ENCODE measurements at regions not wholly inside any gene's neighbourhood (a gene's known extent, or its start where the extent isn't known, plus 50 kb on each side); places are given as distances from the start of the nearest gene placed in this dataset.

DNA sequence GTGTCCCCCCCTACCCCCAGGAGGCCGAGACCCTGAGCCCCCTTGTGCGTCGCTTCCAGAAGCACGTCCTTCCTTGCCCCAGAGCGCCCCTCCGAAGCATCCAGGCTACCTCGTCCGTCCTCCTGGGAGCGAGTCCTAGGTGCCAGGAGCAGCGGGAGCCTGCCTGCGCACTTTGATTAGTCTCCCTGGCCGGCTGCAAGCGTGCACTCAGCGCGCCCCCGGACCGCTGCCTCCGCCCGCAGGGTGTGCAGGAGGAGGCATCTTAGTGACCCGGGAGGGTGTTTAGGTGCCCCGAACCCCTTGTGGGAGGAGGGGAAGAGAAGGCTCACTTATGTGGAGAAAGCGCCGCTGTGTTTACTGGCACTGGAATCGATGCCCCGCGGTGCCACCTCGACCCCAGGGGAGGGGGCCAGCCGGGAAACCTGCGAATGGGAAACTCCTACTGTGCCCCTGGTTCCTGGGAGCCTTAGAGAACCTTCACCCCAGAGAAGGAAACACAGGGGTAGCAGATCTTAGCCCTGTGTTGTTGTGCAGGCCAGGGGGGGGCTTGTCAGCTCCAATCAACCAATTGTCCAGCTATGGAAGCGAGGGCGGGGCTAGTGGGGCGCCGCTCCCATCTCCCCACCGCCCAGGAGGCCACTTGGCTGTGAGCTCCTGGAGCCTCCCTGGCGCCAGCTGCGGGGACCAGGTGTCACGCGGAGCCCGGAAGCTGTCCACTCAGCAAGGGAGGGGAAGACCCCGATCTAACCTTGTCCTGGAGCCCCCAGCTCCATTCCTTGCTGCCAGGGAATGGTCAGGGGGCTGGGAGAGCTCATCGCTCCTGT lies 922.8 kb upstream of the EEF2KMT start:
- H3K36me3 ChIP-seq, result no peaks in the 10 kb centered on the region
- no peaks in the 10 kb centered on the region for H3K9me3 ChIP-seq
- no peak overlapping the region for H3K4me3 ChIP-seq (ENCODE audit: low read depth in 1 of 2, low read length in 1 of 2)
- no peak overlapping the region for H3K27ac ChIP-seq
- peaks cover 48% of the 10 kb centered on the region for H3K27me3 ChIP-seq
- TF ChIP-seq CTCF (IDR thresholded peaks at IDR 0.05), result no peak
- no peaks in the 10 kb centered on the region for H3K4me1 ChIP-seq (ENCODE audit: control insufficient read depth in 1 of 2, insufficient read depth in 1 of 2, low read depth in 1 of 2, low read length in 1 of 2)

DNA sequence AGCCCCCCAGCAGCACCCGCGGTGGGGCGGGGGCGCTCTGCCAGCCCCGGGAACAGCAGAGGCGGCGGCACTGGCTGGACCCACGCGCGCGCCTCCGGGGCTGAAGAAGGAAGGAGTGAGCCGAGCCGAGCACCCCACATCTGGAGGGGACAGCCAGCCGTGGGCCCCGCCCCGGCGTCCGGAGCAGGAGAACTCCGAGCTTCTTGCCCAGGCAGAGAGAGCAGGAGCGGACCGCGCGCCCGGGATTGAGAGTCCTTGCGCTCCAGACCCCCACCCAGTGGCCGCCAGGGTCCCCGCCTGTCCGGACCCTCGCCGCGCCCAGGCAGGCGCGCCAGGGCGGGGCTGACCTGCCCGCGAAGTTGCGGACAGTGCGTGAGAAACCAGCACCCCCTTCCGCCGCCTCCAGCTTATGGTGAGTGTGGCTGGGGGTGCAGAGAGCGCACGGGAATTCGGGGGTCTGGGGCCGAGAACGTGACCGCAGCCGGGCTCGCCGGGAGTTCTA lies 921.9 kb upstream of the EEF2KMT start:
- Histone ChIP-seq H3K36me3 (no peaks in the 10 kb centered on the region), H3K9me3 (no peaks in the 10 kb centered on the region), H3K4me1 (ENCODE audit: control insufficient read depth in 1 of 2, insufficient read depth in 1 of 2, low read depth in 1 of 2, low read length in 1 of 2) (no peaks in the 10 kb centered on the region), H3K27ac (no peak overlapping the region), H3K27me3 (peaks cover 48% of the 10 kb centered on the region), H3K4me3 (ENCODE audit: low read depth in 1 of 2, low read length in 1 of 2) (no peak overlapping the region)
- no peak for TF ChIP-seq CTCF (IDR thresholded peaks at IDR 0.05)

DNA sequence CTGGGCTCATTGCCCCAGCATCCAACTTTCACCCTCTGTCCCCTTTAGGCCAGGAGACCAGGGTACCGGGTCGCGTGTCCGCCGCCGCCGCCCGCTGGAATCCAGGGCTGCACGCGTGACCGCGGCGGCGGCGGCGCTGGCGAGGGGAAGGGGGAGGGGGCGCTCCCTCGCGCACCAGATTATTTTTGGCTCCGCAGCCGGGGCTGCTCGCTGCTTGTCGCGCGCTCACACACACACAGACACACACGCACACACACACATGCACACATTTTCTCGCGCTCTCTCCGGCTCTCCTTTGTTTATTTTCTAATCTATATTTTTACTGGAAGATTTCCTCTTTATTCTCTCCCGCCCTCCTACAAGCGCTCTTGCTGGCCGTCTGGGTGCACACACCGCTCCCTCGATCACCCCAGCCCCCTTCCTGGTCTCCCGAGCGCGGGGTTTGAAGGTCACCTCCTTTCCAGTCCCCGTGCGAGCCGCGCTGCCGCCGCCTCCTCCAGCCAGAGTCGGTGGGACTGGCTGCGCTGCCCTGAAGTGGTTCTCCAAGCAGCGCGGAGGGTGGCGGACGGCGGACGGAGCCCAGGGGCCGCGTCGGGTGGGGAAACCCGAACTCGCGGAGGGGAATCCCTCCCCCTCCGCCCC lies 921.4 kb upstream of the EEF2KMT start:
- Histone ChIP-seq H3K4me1 (ENCODE audit: control insufficient read depth in 1 of 2, insufficient read depth in 1 of 2, low read depth in 1 of 2, low read length in 1 of 2) (no peaks in the 10 kb centered on the region), H3K27ac (no peak overlapping the region), H3K27me3 (peaks cover 48% of the 10 kb centered on the region), H3K4me3 (ENCODE audit: low read depth in 1 of 2, low read length in 1 of 2) (no peak overlapping the region), H3K36me3 (no peaks in the 10 kb centered on the region), H3K9me3 (no peaks in the 10 kb centered on the region)
- TF ChIP-seq CTCF (IDR thresholded peaks at IDR 0.05), result no peak

DNA sequence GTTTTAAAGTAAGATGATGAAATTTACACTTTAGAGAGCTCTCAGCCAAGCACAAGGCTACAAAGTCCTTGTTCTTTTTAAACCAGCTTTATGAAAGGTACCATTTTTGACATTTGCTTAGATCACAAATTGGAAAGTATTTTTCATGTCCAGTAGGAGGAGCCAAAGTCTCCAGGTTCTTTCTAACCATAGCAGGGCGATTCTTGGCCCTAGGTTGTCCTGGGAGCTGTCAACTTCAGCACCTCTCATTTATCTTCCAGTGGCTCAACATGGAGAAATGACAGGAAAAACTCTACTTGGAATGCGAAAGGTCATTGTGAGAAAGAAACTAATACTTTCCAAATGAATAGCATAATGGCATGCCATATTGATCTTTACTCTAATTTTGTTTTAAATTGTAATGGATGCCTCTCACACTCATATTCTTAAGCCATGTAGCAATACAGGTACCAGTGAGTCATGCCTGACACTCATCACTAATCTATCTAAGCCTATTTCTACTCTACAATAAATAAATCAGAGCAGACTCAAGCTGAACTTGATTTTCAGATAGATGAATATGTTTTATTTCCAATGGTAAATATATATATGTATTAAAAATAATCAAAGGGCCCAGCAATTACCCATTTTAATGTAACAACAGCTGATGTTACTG lies 919.1 kb upstream of the EEF2KMT start:
- no peak overlapping the region for H3K27ac ChIP-seq
- H3K36me3 ChIP-seq, result no peaks in the 10 kb centered on the region
- H3K4me3 ChIP-seq (ENCODE audit: low read depth in 1 of 2, low read length in 1 of 2), result no peak overlapping the region
- no peaks in the 10 kb centered on the region for H3K9me3 ChIP-seq
- peaks cover 45% of the 10 kb centered on the region for H3K27me3 ChIP-seq
- no peaks in the 10 kb centered on the region for H3K4me1 ChIP-seq (ENCODE audit: control insufficient read depth in 1 of 2, insufficient read depth in 1 of 2, low read depth in 1 of 2, low read length in 1 of 2)
- no peak for TF ChIP-seq CTCF (IDR thresholded peaks at IDR 0.05)

DNA sequence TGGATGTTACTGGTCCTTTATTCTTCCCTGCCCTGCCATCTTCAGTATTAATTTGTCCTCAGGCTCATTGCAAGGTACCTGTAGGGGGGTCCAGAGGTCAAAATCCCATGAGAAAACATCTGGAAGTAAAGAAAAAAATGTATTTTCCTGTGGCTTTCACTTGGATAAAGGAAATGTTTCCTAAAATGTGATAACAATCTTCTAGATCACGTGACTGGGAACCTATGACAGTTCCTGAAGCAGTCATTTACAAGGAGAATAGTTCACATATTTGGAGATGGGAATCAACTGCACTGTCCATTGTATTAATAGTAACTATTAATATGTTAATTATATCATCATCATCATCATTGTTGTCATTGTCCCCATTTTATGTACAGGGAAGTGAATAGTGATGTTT lies 915.1 kb upstream of the EEF2KMT start:
- Histone ChIP-seq H3K4me3 (ENCODE audit: low read depth in 1 of 2, low read length in 1 of 2) (no peak overlapping the region), H3K27ac (no peak overlapping the region), H3K9me3 (no peaks in the 10 kb centered on the region), H3K36me3 (no peaks in the 10 kb centered on the region), H3K4me1 (ENCODE audit: control insufficient read depth in 1 of 2, insufficient read depth in 1 of 2, low read depth in 1 of 2, low read length in 1 of 2) (no peaks in the 10 kb centered on the region), H3K27me3 (peaks cover 6% of the 10 kb centered on the region)
- TF ChIP-seq CTCF (IDR thresholded peaks at IDR 0.05), result no peak

All from neutrophil (primary cell).